NCI-H460 (cell line): ENCODE measurements at regions not wholly inside any gene's neighbourhood (a gene's known extent, or its start where the extent isn't known, plus 50 kb on each side); places are given as distances from the start of the nearest gene placed in this dataset.

Source experiments
- DNase-seq: peaks from one replicate; pipeline ENCODE4 v3.0.0-alpha.2; 2016; ENCODE audit warnings: low read depth; ENCODE audit errors: extremely low read depth

- DNase-seq, result no peak
Measured at GRCh38 chr2:118525346-118525745, 322.1 kb downstream of the EN1 start.

GRCh38 chr2:118524911-118525310 is 322.5 kb downstream of the EN1 start:
- no peak for DNase-seq

GRCh38 chr2:118523761-118524160 is 323.7 kb downstream of the EN1 start:
- no peak for DNase-seq

GRCh38 chr2:118521960-118522359 is 325.5 kb downstream of the EN1 start:
- DNase-seq, result no peak

- no peak for DNase-seq
Measured at GRCh38 chr2:118521272-118521671, 326.2 kb downstream of the EN1 start.

GRCh38 chr2:118520246-118520645 is 327.2 kb downstream of the EN1 start:
- no peak for DNase-seq

- DNase-seq, result no peak
Measured at GRCh38 chr2:118519511-118519910, 327.9 kb downstream of the EN1 start.

- DNase-seq, result no peak
Measured at GRCh38 chr2:118510807-118511206, 336.6 kb downstream of the EN1 start.

GRCh38 chr2:118509319-118510004 is 338.0 kb downstream of the EN1 start:
- DNase-seq, result no peak

- no peak for DNase-seq
Measured at GRCh38 chr2:118508282-118508681, 339.2 kb downstream of the EN1 start.

- no peak for DNase-seq
Measured at GRCh38 chr2:118505436-118505835, 342.0 kb downstream of the EN1 start.

GRCh38 chr2:118502106-118502505 is 345.3 kb downstream of the EN1 start:
- no peak for DNase-seq

- no peak for DNase-seq
Measured at GRCh38 chr2:118498943-118499342, 348.5 kb downstream of the EN1 start.

GRCh38 chr2:118496870-118497611 is 350.4 kb downstream of the EN1 start:
- no peak for DNase-seq

GRCh38 chr2:118496467-118496866 is 351.0 kb downstream of the EN1 start:
- DNase-seq, result no peak

GRCh38 chr2:118495290-118495689 is 352.2 kb downstream of the EN1 start:
- DNase-seq, result no peak

GRCh38 chr2:118493213-118493612 is 354.2 kb downstream of the EN1 start:
- DNase-seq, result no peak

- DNase-seq, result no peak
Measured at GRCh38 chr2:118492335-118492734, 355.1 kb downstream of the EN1 start.

GRCh38 chr2:118490330-118490729 is 357.1 kb downstream of the EN1 start:
- no peak for DNase-seq

- DNase-seq, result no peak
Measured at GRCh38 chr2:118489712-118490299, 357.6 kb downstream of the EN1 start.

GRCh38 chr2:118481299-118481698 is 366.1 kb downstream of the EN1 start:
- no peak for DNase-seq

- no peak for DNase-seq
Measured at GRCh38 chr2:118479020-118479419, 368.4 kb downstream of the EN1 start.
